8988T (cell line): ENCODE measurements at regions not wholly inside any gene's neighbourhood (a gene's known extent, or its start where the extent isn't known, plus 50 kb on each side); places are given as distances from the start of the nearest gene placed in this dataset.
"Not testable (repeated sequence)": the region's sequence is repeated elsewhere in the genome, so short reads cannot be mapped to it uniquely, and the experiment has no call there.

ENCODE experiments used
- DNase-seq: peaks from one replicate; pipeline ENCODE4 v3.0.0; 2011

DNA sequence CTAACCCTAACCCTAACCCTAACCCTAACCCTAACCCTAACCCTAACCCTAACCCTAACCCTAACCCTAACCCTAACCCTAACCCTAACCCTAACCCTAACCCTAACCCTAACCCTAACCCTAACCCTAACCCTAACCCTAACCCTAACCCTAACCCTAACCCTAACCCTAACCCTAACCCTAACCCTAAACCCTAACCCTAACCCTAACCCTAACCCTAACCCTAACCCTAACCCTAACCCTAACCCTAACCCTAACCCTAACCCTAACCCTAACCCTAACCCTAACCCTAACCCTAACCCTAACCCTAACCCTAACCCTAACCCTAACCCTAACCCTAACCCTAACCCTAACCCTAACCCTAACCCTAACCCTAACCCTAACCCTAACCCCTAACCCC is 80.6 kb upstream of the PLEKHG4B start:
- DNase-seq, result not testable (repeated sequence)

DNA sequence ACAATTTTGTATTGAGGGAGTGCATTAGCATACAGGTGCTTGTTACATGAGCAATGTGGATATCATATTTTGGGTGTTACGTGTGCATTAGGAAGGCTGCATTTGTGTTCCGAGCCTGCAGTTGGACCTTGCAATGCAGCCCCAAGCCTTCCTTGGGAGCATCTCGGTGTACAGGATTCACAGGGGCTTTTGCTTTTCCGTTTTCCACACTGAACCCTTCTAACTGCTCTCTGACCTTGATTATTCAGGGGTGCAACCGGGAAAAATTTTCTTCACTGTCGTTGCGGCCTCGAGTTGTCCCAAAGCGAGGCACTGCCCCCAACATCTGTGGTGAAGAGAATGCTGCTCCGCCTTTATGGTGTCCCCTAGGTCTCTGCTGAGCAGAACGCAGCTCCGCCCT is 80.1 kb upstream of the PLEKHG4B start:
- DNase-seq, result peak; percentile 43

DNA sequence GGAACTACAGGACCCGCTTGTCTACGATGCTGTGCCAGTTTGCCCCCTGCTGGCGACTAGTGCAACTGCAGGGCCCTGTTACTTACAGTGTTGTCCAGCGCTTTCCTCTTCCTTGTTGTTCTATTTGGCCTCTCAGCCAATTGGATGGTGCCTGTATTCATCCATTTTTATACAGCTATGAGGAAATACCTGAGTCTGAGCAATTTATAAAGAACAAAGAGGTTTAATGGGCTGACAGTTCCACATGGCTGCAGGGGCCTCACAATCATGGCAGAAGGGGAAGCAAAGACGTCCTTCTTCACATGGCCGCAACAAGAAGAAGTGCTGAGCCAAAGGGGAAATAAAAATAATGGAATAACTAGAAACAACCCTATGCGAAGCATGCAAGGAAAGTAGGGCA is 78.7 kb upstream of the PLEKHG4B start:
- DNase-seq, result no peak

DNA sequence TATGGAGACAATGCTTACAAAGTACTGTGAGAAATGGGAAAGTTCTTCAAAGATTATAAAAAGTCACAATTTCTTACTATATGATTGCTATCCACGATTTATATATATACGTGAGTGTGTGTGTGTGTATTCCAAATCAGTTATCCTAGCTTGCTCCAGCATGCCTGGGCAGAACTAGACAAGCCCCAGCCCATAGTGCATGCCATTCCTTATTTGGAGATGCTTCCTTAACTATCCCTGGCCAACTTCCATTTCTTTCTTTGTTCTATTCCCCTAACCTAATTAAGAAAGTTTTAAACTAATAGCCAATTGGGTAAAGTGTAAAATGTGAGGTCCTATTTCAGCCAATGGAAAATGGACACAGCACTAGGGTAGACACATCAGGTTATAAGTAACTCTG is 77.3 kb upstream of the PLEKHG4B start:
- not testable (repeated sequence) for DNase-seq

DNA sequence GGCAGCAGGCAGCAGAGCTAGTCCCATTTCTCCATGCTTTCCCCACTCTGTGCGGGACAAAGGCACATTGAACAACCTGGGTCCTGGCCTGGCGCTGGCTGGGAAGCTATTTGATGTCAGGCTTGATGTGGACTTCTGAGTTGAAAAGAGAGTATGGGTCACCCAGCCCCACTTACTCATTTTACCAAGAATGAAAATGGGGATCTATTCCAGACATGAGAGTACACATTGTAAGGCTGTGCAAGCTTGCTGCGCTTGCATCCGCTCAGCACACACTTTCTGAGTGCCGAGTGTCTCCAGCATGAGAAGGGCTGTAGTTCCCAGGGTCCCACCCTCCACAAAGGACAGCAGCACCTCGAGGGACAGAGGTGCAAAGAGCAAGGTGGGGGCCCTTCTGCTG is 71.7 kb upstream of the PLEKHG4B start:
- not testable (repeated sequence) for DNase-seq

DNA sequence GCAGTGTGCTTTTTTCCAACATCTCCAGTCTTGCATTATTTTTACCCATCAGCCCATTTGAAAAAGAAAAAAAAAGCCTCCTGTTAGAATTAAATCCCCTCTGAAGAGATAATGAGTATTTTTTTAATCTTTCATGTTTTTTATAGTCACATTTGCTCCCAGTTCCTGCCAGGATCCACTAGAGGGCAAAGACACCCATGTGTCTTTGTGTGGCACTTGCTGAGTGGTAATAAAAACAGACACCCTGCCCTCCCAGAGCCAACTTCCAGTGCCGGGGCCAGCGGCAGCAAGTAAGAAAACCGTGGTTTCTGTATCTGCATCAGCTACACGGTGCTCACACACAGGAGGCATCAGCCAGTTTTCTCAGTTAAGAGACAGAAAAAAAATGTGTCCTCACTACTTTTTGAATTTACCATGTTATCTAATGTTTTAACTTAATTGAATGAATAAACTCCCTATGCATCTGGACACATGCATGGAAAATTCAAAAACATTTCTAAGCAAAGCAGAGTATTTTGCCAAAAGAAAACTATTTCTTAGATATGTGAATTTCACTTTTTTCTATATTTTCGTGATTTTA is 70.2 kb upstream of the PLEKHG4B start:
- DNase-seq, result peak; percentile 28

DNA sequence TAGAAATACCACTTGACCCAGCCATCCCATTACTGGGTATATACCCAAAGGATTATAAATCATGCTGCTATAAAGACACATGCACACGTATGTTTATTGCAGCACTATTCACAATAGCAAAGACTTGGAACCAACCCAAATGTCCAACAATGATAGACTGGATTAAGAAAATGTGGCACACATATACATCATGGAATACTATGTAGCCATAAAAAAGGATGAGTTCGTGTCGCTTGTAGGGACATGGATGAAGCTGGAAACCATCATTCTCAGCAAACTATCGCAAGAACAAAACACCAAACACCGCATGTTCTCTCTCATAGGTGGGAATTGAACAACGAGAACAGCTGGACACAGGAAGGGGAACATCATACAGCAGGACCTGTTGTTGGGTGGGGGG is 68.1 kb upstream of the PLEKHG4B start:
- DNase-seq, result not testable (repeated sequence)

DNA sequence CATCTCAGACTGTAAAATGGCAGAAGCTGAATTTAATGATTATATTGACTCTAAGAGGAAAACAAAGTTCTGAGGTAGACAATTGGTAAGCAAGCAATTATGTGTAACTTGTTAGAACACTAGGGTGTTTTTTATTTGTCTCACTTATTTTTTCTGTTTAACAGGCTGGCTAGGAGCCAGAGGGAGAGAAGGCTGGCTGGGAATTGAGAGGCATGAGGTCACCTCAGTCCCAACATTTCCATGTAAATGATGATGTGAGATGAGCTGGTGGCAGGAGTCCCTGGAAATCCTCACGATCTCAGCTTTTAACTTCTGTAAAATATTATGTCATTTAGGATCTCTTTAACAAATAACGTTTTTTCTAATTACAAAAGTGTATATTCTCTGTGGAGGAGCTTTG is 66.9 kb upstream of the PLEKHG4B start:
- DNase-seq, result not testable (repeated sequence)

DNA sequence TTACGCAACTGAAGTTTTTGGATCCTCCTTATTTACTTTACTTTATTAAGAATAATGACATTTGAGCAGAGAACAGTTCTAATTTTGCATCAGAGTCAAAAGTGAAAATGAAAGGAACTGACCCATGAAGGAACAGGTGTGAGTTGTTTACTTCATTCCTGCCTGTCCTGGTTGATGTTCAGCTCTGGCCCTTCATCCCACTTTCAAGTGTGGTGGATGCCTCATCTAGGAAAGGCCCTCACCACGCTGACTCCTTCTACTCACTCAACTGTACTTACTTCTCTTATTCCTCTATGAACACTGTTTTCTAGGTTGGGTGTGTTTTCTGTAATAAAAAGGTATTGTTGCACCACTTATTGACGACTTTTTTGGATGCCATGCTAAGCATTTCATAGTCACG is 61.8 kb upstream of the PLEKHG4B start:
- no peak for DNase-seq

DNA sequence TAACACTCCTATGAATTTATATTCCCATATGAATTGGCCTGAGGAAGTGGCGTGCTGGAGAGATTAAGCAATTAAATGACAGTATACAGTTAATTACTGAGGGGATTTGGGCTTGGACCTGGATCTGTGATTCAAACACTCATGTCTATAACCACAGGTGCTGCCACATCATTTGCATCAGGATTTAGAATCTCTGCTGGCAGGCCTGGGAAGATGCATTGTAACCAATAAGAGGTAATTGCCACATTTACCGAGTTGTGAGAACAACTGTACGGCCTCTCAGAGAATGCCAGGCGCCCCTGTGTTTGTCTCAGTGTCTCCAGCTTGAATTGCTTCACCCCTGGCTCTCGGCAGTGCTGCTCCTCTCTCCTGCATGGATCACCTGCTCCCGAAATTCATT is 61.4 kb upstream of the PLEKHG4B start:
- DNase-seq, result not testable (repeated sequence)

DNA sequence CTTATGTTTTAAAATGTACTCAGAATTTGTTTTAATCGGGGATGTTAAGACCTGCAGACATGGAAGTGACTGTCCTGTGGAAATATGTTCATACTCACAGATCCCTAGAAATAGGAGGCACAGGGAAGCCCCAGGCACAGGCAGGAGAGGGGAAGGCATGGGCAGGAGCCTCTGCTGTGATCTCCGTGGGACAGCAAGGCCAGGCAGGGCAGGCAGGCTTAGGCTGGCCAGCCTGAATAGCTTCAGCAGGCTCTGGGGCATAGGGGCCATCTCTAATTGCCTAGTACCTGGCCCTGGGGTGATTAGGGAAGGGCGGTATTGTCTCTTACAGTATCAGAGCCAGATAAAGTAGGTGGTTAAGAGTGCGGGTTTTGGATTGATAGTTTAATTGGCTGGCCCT is 59.8 kb upstream of the PLEKHG4B start:
- DNase-seq, result no peak

DNA sequence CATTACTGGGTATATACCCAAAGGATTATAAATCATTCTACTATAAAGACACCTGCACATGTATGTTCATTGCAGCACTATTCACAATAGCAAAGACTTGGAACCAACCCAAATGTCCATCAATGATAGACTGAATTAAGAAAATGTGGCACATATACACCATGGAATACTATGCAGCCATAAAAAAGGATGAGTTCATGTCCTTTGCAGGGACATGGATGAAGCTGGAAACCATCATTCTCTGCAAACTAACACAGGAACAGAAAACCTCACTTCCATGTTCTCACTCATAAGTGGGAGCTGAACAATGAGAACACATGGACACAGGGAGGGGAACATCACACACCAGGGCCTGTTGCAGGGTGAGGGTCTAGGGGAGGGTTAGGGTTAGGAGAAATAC is 56.4 kb upstream of the PLEKHG4B start:
- not testable (repeated sequence) for DNase-seq

DNA sequence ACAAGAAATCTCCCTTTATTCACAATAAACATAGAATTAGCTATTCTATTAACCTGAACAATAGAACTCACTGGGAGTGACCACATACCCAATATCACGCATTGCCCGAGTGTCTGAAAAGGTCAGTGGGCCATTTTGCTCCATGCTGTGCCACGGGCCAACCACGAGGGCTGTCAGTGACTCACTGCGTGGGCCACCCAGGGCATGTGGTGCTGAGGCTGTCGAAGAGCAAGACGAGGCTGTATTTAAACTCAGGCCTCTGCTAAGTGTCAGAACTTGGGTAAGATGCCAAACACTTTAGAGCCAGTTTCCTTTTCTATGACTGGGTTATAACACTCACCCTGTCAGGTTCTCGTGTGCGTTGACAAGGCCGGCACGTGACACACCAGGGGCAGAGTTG is 54.8 kb upstream of the PLEKHG4B start:
- not testable (repeated sequence) for DNase-seq

DNA sequence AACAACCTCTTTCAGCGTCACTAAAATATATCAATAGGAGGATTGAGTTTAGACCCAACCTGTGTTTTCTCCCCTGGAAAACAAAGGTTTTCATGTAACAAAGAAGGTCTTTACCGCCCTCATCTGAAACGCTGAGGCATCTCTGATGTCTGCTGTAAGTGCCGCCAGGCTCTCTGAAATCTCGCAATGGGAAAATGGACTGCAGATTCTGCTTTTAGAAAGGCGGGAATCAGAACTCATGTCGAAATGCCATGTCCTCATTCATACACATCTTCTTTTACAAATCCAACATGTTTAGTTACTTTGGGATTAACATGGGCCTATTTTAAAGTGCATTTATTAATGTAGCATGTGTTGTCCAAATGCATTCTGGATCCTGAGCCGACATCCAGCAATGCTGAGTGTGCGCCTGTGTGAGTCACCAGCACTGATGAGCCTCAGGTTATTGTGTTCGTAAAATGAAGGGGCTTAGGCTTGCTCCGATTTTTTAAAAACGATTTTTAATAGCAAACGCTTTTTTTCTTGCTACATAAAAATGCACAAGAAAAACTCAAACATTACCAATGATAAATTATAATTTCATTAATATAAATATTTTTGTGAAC is 51.9 kb upstream of the PLEKHG4B start:
- no peak for DNase-seq
